ENCODE measurements at regions not wholly inside any gene's neighbourhood (a gene's known extent, or its start where the extent isn't known, plus 50 kb on each side); places are given as distances from the start of the nearest gene placed in this dataset.
A peak's percentile ranks its signal among the peaks of the same experiment; 100 is the strongest.

GRCh38 chr2:121961761-121962160 is 206.3 kb downstream of the TSN start:
- no peak for TF ChIP-seq Cebpa-rat (IDR thresholded peaks at IDR 0.05)
- Histone ChIP-seq H4K20me1 (no peaks in the 10 kb centered on the region), H3K27ac (no peak overlapping the region)

DNA sequence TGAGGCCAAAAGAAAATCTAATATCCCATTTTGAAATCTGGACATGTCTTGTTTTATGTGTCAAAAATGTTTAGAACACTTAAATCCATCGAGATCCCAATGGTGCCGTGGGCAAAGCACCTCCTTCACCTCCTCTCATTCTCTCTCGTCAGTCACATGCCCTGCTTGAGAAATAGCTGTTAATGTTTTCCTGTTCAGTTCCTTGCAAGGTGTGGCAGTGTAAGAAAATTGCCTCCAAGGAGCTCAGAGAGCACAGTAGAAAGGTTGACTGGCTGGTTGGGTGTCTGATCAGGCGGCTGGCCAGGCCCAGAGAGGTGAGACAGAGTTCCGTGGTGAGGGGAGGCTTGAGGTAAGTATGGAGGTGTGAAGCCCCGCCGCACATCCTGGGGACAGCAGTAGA is 210.2 kb downstream of the TSN start:
- H3K4me3 ChIP-seq: no peak overlapping the region
- H4K20me1 ChIP-seq: no peaks in the 10 kb centered on the region
- no peak overlapping the region for H3K9ac ChIP-seq
- no peaks in the 10 kb centered on the region for H3K27me3 ChIP-seq
- no peaks in the 10 kb centered on the region for H3K36me3 ChIP-seq
- H3K4me1 ChIP-seq: peaks cover 8 to 27% (median 17%) of the 10 kb centered on the region in 10 experiments
- TF ChIP-seq Cebpa-rat (IDR thresholded peaks at IDR 0.05): no peak
- H3K4me2 ChIP-seq: no peak overlapping the region
- H3K9me3 ChIP-seq (replicated peaks in 1 of 11): 0 out of 22 replicates have a peak, but pooled peaks cover 0 to 5% (median 0%) of the 10 kb centered on the region in 11 experiments
- no peak overlapping the region for H3K27ac ChIP-seq

More at GRCh38 chr2:121961761-121962160, 206.3 kb downstream of the TSN start:
- Histone ChIP-seq H3K9ac (no peak overlapping the region), H3K4me2 (no peak overlapping the region), H3K36me3 (no peaks in the 10 kb centered on the region), H3K4me1 (no peaks in the 10 kb centered on the region), H3K9me3 (replicated peaks in 1 of 11) (0 out of 22 replicates have a peak, but pooled peaks cover 0 to under 1% (median 0%) of the 10 kb centered on the region in 11 experiments), H3K4me3 (no peak overlapping the region), H3K27me3 (no peaks in the 10 kb centered on the region)

GRCh38 chr2:121966663-121967062 is 211.2 kb downstream of the TSN start:
- Histone ChIP-seq H3K9ac (no peak overlapping the region), H3K27me3 (no peaks in the 10 kb centered on the region), H3K4me1 (peaks cover 8 to 35% (median 17%) of the 10 kb centered on the region in 10 experiments), H3K9me3 (replicated peaks in 1 of 11) (0 out of 22 replicates have a peak, but pooled peaks cover 0 to 5% (median 0%) of the 10 kb centered on the region in 11 experiments), H3K4me3 (no peak overlapping the region), H3K36me3 (no peaks in the 10 kb centered on the region), H4K20me1 (no peaks in the 10 kb centered on the region), H3K4me2 (no peak overlapping the region), H3K27ac (no peak overlapping the region)
- no peak for TF ChIP-seq Cebpa-rat (IDR thresholded peaks at IDR 0.05)

GRCh38 chr2:121969166-121969565 is 213.7 kb downstream of the TSN start:
- no peaks in the 10 kb centered on the region for H3K27me3 ChIP-seq
- no peak for TF ChIP-seq Cebpa-rat (IDR thresholded peaks at IDR 0.05)
- H3K4me2 ChIP-seq: peak overlapping the region; percentile 38 to 94 (median 73)
- peak overlapping the region in 1 of 10 experiments; percentile 24; a peak in 2 of 20 replicates for H3K4me3 ChIP-seq
- H3K4me1 ChIP-seq: peaks cover 8 to 35% (median 17%) of the 10 kb centered on the region in 10 experiments
- 0 out of 22 replicates have a peak, but pooled peaks cover 0 to 5% (median 0%) of the 10 kb centered on the region in 11 experiments for H3K9me3 ChIP-seq (replicated peaks in 1 of 11)
- peak overlapping the region in 4 of 11 experiments; percentile 32 to 69 (median 59); a peak in 6 of 22 replicates for H3K27ac ChIP-seq
- no peaks in the 10 kb centered on the region for H4K20me1 ChIP-seq
- no peaks in the 10 kb centered on the region for H3K36me3 ChIP-seq
- H3K9ac ChIP-seq: peak overlapping the region in 3 of 11 experiments; percentile 41 to 56 (median 50); a peak in 3 of 22 replicates

- Histone ChIP-seq H3K4me2 (peak overlapping the region; percentile 38 to 94 (median 73)), H3K4me3 (peak overlapping the region in 1 of 10 experiments; percentile 24; a peak in 2 of 20 replicates), H3K27me3 (no peaks in the 10 kb centered on the region), H4K20me1 (no peaks in the 10 kb centered on the region), H3K4me1 (peaks cover 8 to 42% (median 20%) of the 10 kb centered on the region in 10 experiments), H3K9ac (peak overlapping the region in 2 of 11 experiments; percentile 50 to 56; a peak in 2 of 22 replicates), H3K9me3 (replicated peaks in 1 of 11) (0 out of 22 replicates have a peak, but pooled peaks cover 0 to 5% (median 0%) of the 10 kb centered on the region in 11 experiments), H3K36me3 (no peaks in the 10 kb centered on the region), H3K27ac (peak overlapping the region in 3 of 11 experiments; percentile 54 to 69 (median 64); a peak in 5 of 22 replicates)
- peak in 3 of 11 experiments; percentile 7 to 49 (median 22); a peak in 2 of 22 replicates for TF ChIP-seq Cebpa-rat (IDR thresholded peaks at IDR 0.05)
Measured at GRCh38 chr2:121969766-121970639, 214.6 kb downstream of the TSN start.

DNA sequence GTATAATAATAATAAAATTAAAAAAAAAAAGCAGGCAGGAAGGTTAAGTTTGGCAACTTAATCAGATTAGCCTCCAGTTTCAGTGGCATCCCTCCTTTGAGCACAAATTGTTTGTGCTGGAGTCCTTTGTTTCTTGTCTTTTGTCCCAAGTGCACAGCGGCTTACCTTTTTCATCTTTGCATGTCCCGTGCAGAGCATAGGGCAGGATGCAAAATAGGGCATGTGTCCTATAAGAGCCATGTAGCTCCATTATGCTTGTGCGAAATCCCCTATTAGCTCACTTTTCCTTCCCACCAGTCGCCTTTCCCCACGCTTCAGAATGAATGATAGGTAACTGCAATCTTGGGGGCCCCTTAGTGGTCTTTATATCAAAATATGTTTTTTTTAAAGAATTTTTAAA is 216.8 kb downstream of the TSN start:
- H4K20me1 ChIP-seq: no peaks in the 10 kb centered on the region
- no peak overlapping the region for H3K4me2 ChIP-seq
- H3K27me3 ChIP-seq: no peaks in the 10 kb centered on the region
- H3K4me1 ChIP-seq: peaks cover 15 to 42% (median 27%) of the 10 kb centered on the region in 10 experiments
- no peak for TF ChIP-seq Cebpa-rat (IDR thresholded peaks at IDR 0.05)
- no peak overlapping the region for H3K4me3 ChIP-seq
- no peak overlapping the region for H3K9ac ChIP-seq
- no peaks in the 10 kb centered on the region for H3K36me3 ChIP-seq
- H3K9me3 ChIP-seq (replicated peaks in 1 of 11): 0 out of 22 replicates have a peak, but pooled peaks cover 0 to under 1% (median 0%) of the 10 kb centered on the region in 11 experiments
- no peak overlapping the region for H3K27ac ChIP-seq

DNA sequence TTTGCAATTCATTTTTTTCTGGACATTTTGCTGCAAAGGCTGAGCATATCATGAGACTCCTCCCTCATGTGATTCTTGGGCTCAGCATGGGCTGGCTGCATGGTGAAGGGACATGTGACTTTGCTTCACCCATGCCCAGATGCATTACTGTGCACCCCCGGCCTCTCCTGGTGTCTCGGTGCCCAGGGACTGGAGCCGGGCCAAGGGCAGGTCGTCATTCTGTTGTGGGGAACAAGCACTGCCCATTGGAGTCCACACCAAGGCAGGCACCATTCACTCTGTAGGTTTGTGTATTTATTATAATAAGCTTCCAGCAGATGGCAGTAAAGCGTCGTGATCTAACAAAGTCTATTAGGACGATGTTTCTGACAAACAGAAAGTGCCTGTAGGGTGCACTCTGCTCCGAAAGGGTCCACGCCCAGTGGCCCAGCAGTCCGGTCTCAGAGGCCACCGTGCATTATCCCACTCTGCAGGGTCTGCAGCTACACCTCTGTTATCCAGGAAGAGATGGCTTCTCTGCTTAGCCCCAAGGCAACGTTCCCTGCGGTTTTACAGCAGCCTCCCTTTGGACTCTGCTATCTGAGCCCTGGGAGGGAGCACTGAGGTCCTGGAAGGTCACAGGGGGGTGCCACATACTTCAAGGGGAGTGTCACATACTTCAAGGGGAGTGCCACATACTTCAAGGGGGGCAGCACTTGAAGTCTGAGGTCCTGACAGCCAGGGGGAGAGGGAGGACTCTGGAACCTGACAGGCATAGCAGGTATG is 219.6 kb downstream of the TSN start:
- no peak for TF ChIP-seq Cebpa-rat (IDR thresholded peaks at IDR 0.05)
- no peaks in the 10 kb centered on the region for H3K9me3 ChIP-seq (replicated peaks in 1 of 11)
- no peaks in the 10 kb centered on the region for H3K36me3 ChIP-seq
- H3K4me2 ChIP-seq: peak overlapping the region; percentile 56 to 82 (median 67)
- peak overlapping the region in 7 of 10 experiments; percentile 36 to 49 (median 43); a peak in 11 of 20 replicates for H3K4me3 ChIP-seq
- peak overlapping the region in 2 of 11 experiments; percentile 36 to 48; a peak in 3 of 22 replicates for H3K9ac ChIP-seq
- H3K27ac ChIP-seq: 0 out of 22 replicates have a peak overlapping the region, but pooled peaks of 1 of the 11 experiments have one; percentile 1
- H4K20me1 ChIP-seq: no peaks in the 10 kb centered on the region
- peaks cover 9 to 21% (median 16%) of the 10 kb centered on the region in 10 experiments for H3K4me1 ChIP-seq
- H3K27me3 ChIP-seq: no peaks in the 10 kb centered on the region

DNA sequence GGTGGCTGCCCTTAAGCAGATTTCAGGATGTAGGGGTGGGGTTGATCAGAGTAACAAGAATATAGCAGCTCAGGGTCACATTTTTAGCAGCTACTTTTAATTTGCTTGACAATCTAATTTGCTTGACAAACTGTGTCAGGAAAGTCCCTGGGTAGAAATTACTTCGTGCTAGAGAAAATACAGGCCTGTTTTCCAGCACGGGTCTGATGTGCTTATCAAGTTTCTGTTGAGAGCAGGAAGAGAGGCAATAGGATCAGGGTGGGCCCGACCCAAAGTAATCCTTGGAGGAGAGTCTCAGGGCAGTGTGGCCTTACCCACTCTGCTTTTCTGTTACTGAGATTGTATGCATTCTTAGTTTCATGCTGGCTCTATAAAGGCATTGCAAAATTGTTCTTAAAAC is 221.5 kb downstream of the TSN start:
- H3K9me3 ChIP-seq (replicated peaks in 1 of 11): no peaks in the 10 kb centered on the region
- H3K36me3 ChIP-seq: no peaks in the 10 kb centered on the region
- H3K27ac ChIP-seq: no peak overlapping the region
- H3K27me3 ChIP-seq: no peaks in the 10 kb centered on the region
- no peak for TF ChIP-seq Cebpa-rat (IDR thresholded peaks at IDR 0.05)
- H3K4me1 ChIP-seq: peaks cover 5 to 16% (median 7%) of the 10 kb centered on the region in 10 experiments; a peak in 12 of 20 replicates
- no peak overlapping the region for H3K4me3 ChIP-seq
- H3K9ac ChIP-seq: no peak overlapping the region
- H4K20me1 ChIP-seq: no peaks in the 10 kb centered on the region
- H3K4me2 ChIP-seq: no peak overlapping the region

Data from BLaER1 treated with 17β-estradiol and CSF1 and Interleukin-3, amounts not matched to agents 10 nM and 100 nM (cell line).